HCT116 (cell line): ENCODE measurements at regions not wholly inside any gene's neighbourhood (a gene's known extent, or its start where the extent isn't known, plus 50 kb on each side); places are given as distances from the start of the nearest gene placed in this dataset.

ENCODE experiments used
- ATAC-seq: fragments of 200-7000 bp; cut with Tn5 transposase; 2 replicates; pipeline ENCODE4 v1.9.1; 2020; ENCODE audit warnings: mild to moderate bottlenecking, moderate library complexity
- BruUV-seq: library from RNA; stranded (reverse); fragments of 400-500 nt; replicated peaks from 2 replicates; lab custom pipeline; 2021; lab: Mats Ljungman, UMichigan
- CTCF ChIA-PET: fragments of 300-600 bp; sonication (Branson Sonifier 250); formaldehyde crosslinking; loops from one replicate; lab custom pipeline; 2021; ENCODE audit warnings: antibody characterized with exemption; lab: Charles Lee
- POLR2A ChIA-PET: fragments of 300-600, 350-600 bp; sonication (Branson Sonifier 250); formaldehyde crosslinking; loops from one replicate; lab custom pipeline; 2021; ENCODE audit warnings: antibody characterized with exemption; lab: Charles Lee
- RAD21 ChIA-PET, 2 experiments: fragments of 300-600 bp; sonication (Branson Sonifier 250); formaldehyde crosslinking; loops; one replicate each; lab custom pipeline; 2023; ENCODE audit warnings: low total read pairs in 2 of 2; ENCODE audit not compliant: uncharacterized antibody in 2 of 2, unreplicated experiment in 2 of 2, low non-redundant PET in 1 of 2; lab: Charles Lee
- DNase-seq: peaks from one replicate; pipeline ENCODE4 v3.0.0-alpha.2; 2010; ENCODE audit warnings: low read depth, low spot score
- H2AFZ ChIP-seq: fragments of 200-600 bp; shearing (Covaris generic), sonication (generic); 2 replicates; pipeline ENCODE4 v1.6.1; 2017; ENCODE audit warnings: low read depth, mixed run types, mixed read lengths, antibody characterized with exemption, low read length; ENCODE audit not compliant: poor library complexity, severe bottlenecking
- H3K27ac ChIP-seq: 2 replicates; pipeline ENCODE4 v1.5.1; 2012; ENCODE audit warnings: low read depth, low read length
- H3K27me3 ChIP-seq: fragments of 200-600 bp; sonication (generic); 2 replicates; pipeline ENCODE4 v1.6.1; 2016; ENCODE audit warnings: mixed run types, low read length, mixed read lengths; ENCODE audit not compliant: insufficient read depth
- H3K36me3 ChIP-seq, 2 experiments: fragments of 200-500 bp in 1 of 2; fragments of 200-600 bp in 1 of 2; sonication (Bioruptor generic) in 1 of 2; sonication (generic) in 1 of 2; 2 replicates each; pipeline versions ENCODE4 v1.5.1 to v1.6.1; 2014 to 2016; ENCODE audit warnings: low read length in 2 of 2, inconsistent platforms in 1 of 2, mixed read lengths in 1 of 2, mixed run types in 1 of 2; ENCODE audit not compliant: insufficient read depth in 2 of 2, control insufficient read depth in 1 of 2
- H3K4me1 ChIP-seq, 2 experiments: fragments of 200-600 bp in 1 of 2; sonication (generic) in 1 of 2; 2 replicates each; pipeline versions ENCODE4 v1.5.1 to v1.6.1; 2012 to 2017; ENCODE audit warnings: low read length in 2 of 2, inconsistent platforms in 1 of 2, mild to moderate bottlenecking in 1 of 2, mixed read lengths in 1 of 2, mixed run types in 1 of 2, moderate library complexity in 1 of 2; ENCODE audit not compliant: insufficient read depth in 2 of 2, control insufficient read depth in 1 of 2
- H3K4me2 ChIP-seq: fragments of 200-600 bp; sonication (generic); 2 replicates; pipeline ENCODE4 v1.6.1; 2017; ENCODE audit warnings: mixed run types, low read length, mixed read lengths
- H3K4me3 ChIP-seq, 2 experiments: fragments of 200-600 bp in 1 of 2; sonication (generic) in 1 of 2; replicated peaks in 1 of 2; 2 replicates each; pipeline ENCODE4 v1.5.1; 2011 to 2016; ENCODE audit warnings: low read length in 2 of 2, control low read depth in 1 of 2, low read depth in 1 of 2, mild to moderate bottlenecking in 1 of 2, mixed read lengths in 1 of 2, mixed run types in 1 of 2
- H3K79me2 ChIP-seq: fragments of 200-600 bp; sonication (generic); 2 replicates; pipeline ENCODE4 v1.6.1; 2017; ENCODE audit warnings: mild to moderate bottlenecking, mixed run types, low read length, moderate library complexity, mixed read lengths; ENCODE audit not compliant: insufficient read depth
- H3K9ac ChIP-seq: fragments of 200-600 bp; sonication (generic); 2 replicates; pipeline ENCODE4 v1.6.1; 2016; ENCODE audit warnings: low read length, mixed read lengths
- H3K9me2 ChIP-seq: fragments of 200-600 bp; sonication (generic), shearing (Covaris generic); 2 replicates; pipeline ENCODE4 v1.6.1; 2017; ENCODE audit warnings: mixed run types, mild to moderate bottlenecking, moderate library complexity; ENCODE audit not compliant: insufficient read depth
- H3K9me3 ChIP-seq, 2 experiments: fragments of 200-500 bp in 1 of 2; fragments of 200-600 bp in 1 of 2; sonication (Bioruptor generic) in 1 of 2; sonication (generic) in 1 of 2; 2 replicates each; pipeline ENCODE4 v1.6.1; 2014 to 2017; ENCODE audit warnings: low read length in 2 of 2, mixed read lengths in 2 of 2, inconsistent platforms in 1 of 2, low read depth in 1 of 2, mild to moderate bottlenecking in 1 of 2, mixed run types in 1 of 2, moderate library complexity in 1 of 2; ENCODE audit not compliant: control insufficient read depth in 1 of 2, insufficient read depth in 1 of 2
- H4K20me1 ChIP-seq: fragments of 200-600 bp; sonication (generic), shearing (Covaris generic); 2 replicates; pipeline ENCODE4 v1.6.1; 2017; ENCODE audit warnings: mixed run types, mild to moderate bottlenecking, moderate library complexity; ENCODE audit not compliant: insufficient read depth
- ATF3 ChIP-seq: IDR thresholded peaks from 2 replicates; pipeline ENCODE4 v1.6.1; 2012
- CEBPB ChIP-seq: IDR thresholded peaks from 2 replicates; pipeline ENCODE4 v1.6.1; 2012; ENCODE audit warnings: low read depth
- EZH2 ChIP-seq: fragments of 200-600 bp; sonication (generic); IDR thresholded peaks from 2 replicates; pipeline ENCODE4 v1.6.1; 2017; ENCODE audit warnings: antibody characterized with exemption, mixed run types
- EZH2phosphoT487 ChIP-seq: fragments of 200-600 bp; IDR thresholded peaks from 2 replicates; pipeline ENCODE4 v1.6.1; 2018; ENCODE audit warnings: antibody characterized with exemption, borderline replicate concordance
- FOSL1 ChIP-seq: IDR thresholded peaks from 2 replicates; pipeline ENCODE4 v1.6.1; 2012; ENCODE audit warnings: low read depth
- JUND ChIP-seq: IDR thresholded peaks from 2 replicates; pipeline ENCODE4 v1.6.1; 2012
- POLR2A ChIP-seq: IDR thresholded peaks from 2 replicates; pipeline ENCODE4 v1.7.0; 2011; ENCODE audit warnings: borderline replicate concordance; ENCODE audit not compliant: insufficient read depth, insufficient read length; ENCODE audit errors: extremely low read depth
- POLR2AphosphoS5 ChIP-seq: IDR thresholded peaks from 2 replicates; pipeline ENCODE4 v1.6.1; 2011; ENCODE audit warnings: mild to moderate bottlenecking, low read depth, low read length, moderate library complexity
- RAD21 ChIP-seq: IDR thresholded peaks from 2 replicates; pipeline ENCODE4 v1.6.1; 2012; ENCODE audit warnings: low read depth, mild to moderate bottlenecking
- REST ChIP-seq: IDR thresholded peaks from 2 replicates; pipeline ENCODE4 v1.6.1; 2012; ENCODE audit warnings: low read depth
- SIN3A ChIP-seq: IDR thresholded peaks from 2 replicates; pipeline ENCODE4 v1.6.1; 2012; ENCODE audit warnings: low read depth
- TCF7L2 ChIP-seq: IDR thresholded peaks from 2 replicates; pipeline ENCODE4 v1.7.0; 2011; ENCODE audit warnings: borderline replicate concordance, inconsistent platforms; ENCODE audit not compliant: insufficient read depth, insufficient read length; ENCODE audit errors: extremely low read depth
- YY1 ChIP-seq: IDR thresholded peaks from 2 replicates; pipeline ENCODE4 v1.6.1; 2011; ENCODE audit warnings: low read length, low read depth, moderate library complexity, mild to moderate bottlenecking; ENCODE audit not compliant: insufficient replicate concordance; ENCODE audit errors: extremely low read depth
- ZBTB33 ChIP-seq: IDR thresholded peaks from 2 replicates; pipeline ENCODE4 v1.6.1; 2011; ENCODE audit warnings: mild to moderate bottlenecking, low read length, moderate library complexity; ENCODE audit not compliant: insufficient replicate concordance; ENCODE audit errors: extremely low read depth
- ZFX ChIP-seq: fragments of 450-650 bp; IDR thresholded peaks from 2 replicates; pipeline ENCODE4 v1.6.1; 2017
- ZNF274 ChIP-seq: fragments of 200-500 bp; sonication (Bioruptor generic); IDR thresholded peaks from 2 replicates; pipeline ENCODE4 v1.6.1; 2014; ENCODE audit warnings: mild to moderate bottlenecking, low read depth, low read length, inconsistent platforms
- intact Hi-C: fragments of 100-400 bp; cut with micrococcal nuclease; formaldehyde crosslinking; loops from 2 replicates; pipeline ENCODE4 v1.10.0; 2022

GRCh38 chr14:35189422-35189821 lies 67.1 kb downstream of the PRORP start:
- no peaks in the 10 kb centered on the region for H3K9me2 ChIP-seq
- POLR2A ChIA-PET = interaction anchor here (0.6 kb wide), 1 partner anchor 215 kb away, joined by 3 read pairs; the partner anchor contains the start of gene NFKBIA
- CTCF ChIA-PET = no interaction called here
- TF ChIP-seq POLR2A = no peak
- TF ChIP-seq EZH2phosphoT487 = no peak
- no peak for TF ChIP-seq FOSL1
- no peak for TF ChIP-seq ATF3
- no peak for TF ChIP-seq SIN3A
- no peak for TF ChIP-seq ZNF274
- TF ChIP-seq TCF7L2 = no peak
- no peak for TF ChIP-seq ZBTB33
- TF ChIP-seq YY1 = no peak
- TF ChIP-seq ZFX = no peak
- no peak for TF ChIP-seq EZH2
- no peak for TF ChIP-seq JUND
- TF ChIP-seq CEBPB = no peak
- no peak for TF ChIP-seq POLR2AphosphoS5
- TF ChIP-seq REST = no peak
- no peak for TF ChIP-seq RAD21
- TF ChIP-seq, all 23 proteins: peak for 0
- no peaks in the 10 kb centered on the region for H3K27me3 ChIP-seq
- ATAC-seq (no peak), DNase-seq (no peak)
- H3K4me1 ChIP-seq = no peaks in the 10 kb centered on the region
- H3K9me3 ChIP-seq = no peaks in the 10 kb centered on the region
- H3K79me2 ChIP-seq = no peaks in the 10 kb centered on the region
- H3K4me3 ChIP-seq = no peak overlapping the region
- H3K27ac ChIP-seq = no peak overlapping the region
- H2AFZ ChIP-seq = no peak overlapping the region
- no peak overlapping the region for H3K9ac ChIP-seq
- intact Hi-C loops = no loop called here
- no TSS peak for BruUV-seq
- no peaks in the 10 kb centered on the region for H4K20me1 ChIP-seq
- RAD21 ChIA-PET = no interaction called here
- H3K36me3 ChIP-seq = no peaks in the 10 kb centered on the region
- no peak overlapping the region for H3K4me2 ChIP-seq
